Vagina (tissue), 2 donors: ENCODE measurements at regions not wholly inside any gene's neighbourhood (a gene's known extent, or its start where the extent isn't known, plus 50 kb on each side); places are given as distances from the start of the nearest gene placed in this dataset.

Source experiments
- DNase-seq, 2 donors: peaks; one replicate each; pipeline ENCODE4 v3.0.0-alpha.2; 2017; ENCODE audit errors: extremely low spot score in 2 of 2
- H3K27ac ChIP-seq: fragments of 200-600 bp; sonication (generic); one replicate; pipeline ENCODE4 v1.5.1; 2019
- H3K27me3 ChIP-seq: fragments of 200-600 bp; sonication (generic); one replicate; pipeline ENCODE4 v1.5.1; 2019
- H3K36me3 ChIP-seq, 2 donors: fragments of 200-600 bp; sonication (generic); one replicate each; pipeline ENCODE4 v1.5.1; 2017 to 2019
- H3K4me1 ChIP-seq: fragments of 200-600 bp; sonication (generic); one replicate; pipeline ENCODE4 v1.5.1; 2019
- H3K4me3 ChIP-seq, 2 donors: fragments of 200-600 bp; sonication (generic); 1 replicate in 1 of 2; 2 replicates in 1 of 2; pipeline ENCODE4 v1.5.1; 2016 to 2019
- H3K9me3 ChIP-seq: fragments of 200-600 bp; sonication (generic); one replicate; pipeline ENCODE4 v1.5.1; 2019
- POLR2A ChIP-seq, 2 donors: fragments of 450-650 bp; IDR thresholded peaks; one replicate each; pipeline ENCODE4 v1.6.1; 2017; ENCODE audit warnings: antibody characterized with exemption in 2 of 2, mild to moderate bottlenecking in 2 of 2, moderate library complexity in 2 of 2
- POLR2AphosphoS5 ChIP-seq, 2 donors: sonication (generic); formaldehyde crosslinking; IDR thresholded peaks; one replicate each; pipeline ENCODE4 v1.9.0; 2017; ENCODE audit warnings: antibody characterized with exemption in 2 of 2, mild to moderate bottlenecking in 2 of 2, low read depth in 1 of 2; ENCODE audit not compliant: insufficient read depth in 1 of 2
- intact Hi-C: fragments of 100-400 bp; cut with DNase I; formaldehyde crosslinking; loops from one replicate; pipeline ENCODE4 v1.15.1; 2023
- TF ChIP-seq, protein P1 (sequence below), 3 experiments: fragments of 450-650 bp in 2 of 3; fragments of 200-600 bp in 1 of 3; sonication (generic) in 1 of 3; IDR thresholded peaks; one replicate each; pipeline ENCODE4 v1.5.1; 2017 to 2019; ENCODE audit warnings: antibody characterized with exemption in 3 of 3, mild to moderate bottlenecking in 2 of 3, moderate library complexity in 2 of 3

- Histone ChIP-seq H3K4me3 (no peak overlapping the region), H3K9me3 (no peaks in the 10 kb centered on the region), H3K27me3 (no peaks in the 10 kb centered on the region), H3K36me3 (no peaks in the 10 kb centered on the region), H3K4me1 (no peaks in the 10 kb centered on the region), H3K27ac (no peak overlapping the region)
- no peak for DNase-seq
- TF ChIP-seq POLR2AphosphoS5 (IDR thresholded peaks at IDR 0.05; ENCODE audit: insufficient read depth in 1 of 2, low read depth in 1 of 2) = no peak
- TF ChIP-seq POLR2A (IDR thresholded peaks at IDR 0.05) = no peak
- TF ChIP-seq, protein P1, sequence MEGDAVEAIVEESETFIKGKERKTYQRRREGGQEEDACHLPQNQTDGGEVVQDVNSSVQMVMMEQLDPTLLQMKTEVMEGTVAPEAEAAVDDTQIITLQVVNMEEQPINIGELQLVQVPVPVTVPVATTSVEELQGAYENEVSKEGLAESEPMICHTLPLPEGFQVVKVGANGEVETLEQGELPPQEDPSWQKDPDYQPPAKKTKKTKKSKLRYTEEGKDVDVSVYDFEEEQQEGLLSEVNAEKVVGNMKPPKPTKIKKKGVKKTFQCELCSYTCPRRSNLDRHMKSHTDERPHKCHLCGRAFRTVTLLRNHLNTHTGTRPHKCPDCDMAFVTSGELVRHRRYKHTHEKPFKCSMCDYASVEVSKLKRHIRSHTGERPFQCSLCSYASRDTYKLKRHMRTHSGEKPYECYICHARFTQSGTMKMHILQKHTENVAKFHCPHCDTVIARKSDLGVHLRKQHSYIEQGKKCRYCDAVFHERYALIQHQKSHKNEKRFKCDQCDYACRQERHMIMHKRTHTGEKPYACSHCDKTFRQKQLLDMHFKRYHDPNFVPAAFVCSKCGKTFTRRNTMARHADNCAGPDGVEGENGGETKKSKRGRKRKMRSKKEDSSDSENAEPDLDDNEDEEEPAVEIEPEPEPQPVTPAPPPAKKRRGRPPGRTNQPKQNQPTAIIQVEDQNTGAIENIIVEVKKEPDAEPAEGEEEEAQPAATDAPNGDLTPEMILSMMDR (IDR thresholded peaks at IDR 0.05) = no peak
- intact Hi-C loops = no loop called here
Measured at GRCh38 chr9:18154661-18155060, 319.3 kb upstream of the ADAMTSL1 start.

DNA sequence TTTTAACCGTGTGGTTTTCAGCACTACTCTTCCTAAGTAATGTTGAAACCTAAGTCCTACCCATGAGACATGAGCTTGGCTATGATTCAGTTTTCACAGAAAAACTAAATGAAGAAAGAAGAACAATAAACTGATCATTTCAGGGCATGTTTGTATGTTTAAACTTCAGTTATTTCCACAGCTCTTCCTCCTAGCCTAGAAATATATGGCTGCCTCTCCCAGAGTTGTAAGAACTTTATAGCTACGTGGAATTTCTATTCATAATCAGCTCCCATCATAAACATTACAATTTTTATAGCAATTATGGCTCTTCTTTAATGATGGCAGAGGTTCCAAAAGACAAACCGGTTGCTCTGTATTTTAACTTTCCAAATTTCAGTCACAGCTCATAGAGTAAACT lies 314.7 kb upstream of the ADAMTSL1 start:
- DNase-seq = no peak
- Histone ChIP-seq H3K4me3 (no peak overlapping the region), H3K36me3 (no peaks in the 10 kb centered on the region), H3K4me1 (no peaks in the 10 kb centered on the region), H3K27me3 (no peaks in the 10 kb centered on the region), H3K9me3 (no peaks in the 10 kb centered on the region), H3K27ac (no peak overlapping the region)
- intact Hi-C loops = no loop called here
- TF ChIP-seq, protein P1 (IDR thresholded peaks at IDR 0.05) = no peak
- TF ChIP-seq POLR2A (IDR thresholded peaks at IDR 0.05) (no peak), POLR2AphosphoS5 (IDR thresholded peaks at IDR 0.05; ENCODE audit: insufficient read depth in 1 of 2, low read depth in 1 of 2) (no peak)

DNA sequence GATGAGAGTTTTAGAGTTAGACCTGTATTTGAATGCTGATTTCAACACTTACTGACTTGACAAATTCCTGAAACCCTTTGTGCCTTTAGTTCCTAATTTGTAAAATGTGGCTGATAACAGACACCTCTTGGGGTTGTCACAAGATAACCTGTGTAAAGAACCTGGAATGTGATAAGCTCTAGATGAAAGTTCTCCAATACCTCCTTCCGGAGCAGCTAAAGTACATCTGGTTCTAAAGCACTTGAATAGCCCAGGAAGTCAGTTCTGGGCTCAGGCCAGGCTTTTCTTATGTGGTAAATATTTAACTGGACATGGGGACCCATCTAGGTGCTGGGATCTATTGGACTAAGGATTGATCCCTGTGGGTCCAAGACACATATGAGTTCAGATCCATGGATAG lies 310.8 kb upstream of the ADAMTSL1 start:
- Histone ChIP-seq H3K27me3 (no peaks in the 10 kb centered on the region), H3K4me3 (no peak overlapping the region), H3K9me3 (no peaks in the 10 kb centered on the region), H3K36me3 (no peaks in the 10 kb centered on the region), H3K27ac (no peak overlapping the region), H3K4me1 (no peaks in the 10 kb centered on the region)
- no peak for DNase-seq
- TF ChIP-seq POLR2AphosphoS5 (IDR thresholded peaks at IDR 0.05; ENCODE audit: insufficient read depth in 1 of 2, low read depth in 1 of 2) (no peak), POLR2A (IDR thresholded peaks at IDR 0.05) (no peak)
- TF ChIP-seq, protein P1 (IDR thresholded peaks at IDR 0.05) = no peak
- intact Hi-C loops = no loop called here

GRCh38 chr9:18167733-18168132 lies 306.2 kb upstream of the ADAMTSL1 start:
- TF ChIP-seq, protein P1 (IDR thresholded peaks at IDR 0.05) = no peak
- no peak for TF ChIP-seq POLR2AphosphoS5 (IDR thresholded peaks at IDR 0.05; ENCODE audit: insufficient read depth in 1 of 2, low read depth in 1 of 2)
- TF ChIP-seq POLR2A (IDR thresholded peaks at IDR 0.05) = no peak
- intact Hi-C loops = no loop called here
- H3K27ac ChIP-seq = no peak overlapping the region
- H3K36me3 ChIP-seq = no peaks in the 10 kb centered on the region
- no peaks in the 10 kb centered on the region for H3K27me3 ChIP-seq
- no peak overlapping the region for H3K4me3 ChIP-seq
- no peak for DNase-seq
- no peaks in the 10 kb centered on the region for H3K4me1 ChIP-seq
- H3K9me3 ChIP-seq = no peaks in the 10 kb centered on the region

- no peak for TF ChIP-seq POLR2AphosphoS5 (IDR thresholded peaks at IDR 0.05; ENCODE audit: insufficient read depth in 1 of 2, low read depth in 1 of 2)
- TF ChIP-seq POLR2A (IDR thresholded peaks at IDR 0.05) = no peak
- TF ChIP-seq, protein P1 (IDR thresholded peaks at IDR 0.05) = no peak
- Histone ChIP-seq H3K4me1 (no peaks in the 10 kb centered on the region), H3K27ac (no peak overlapping the region), H3K27me3 (no peaks in the 10 kb centered on the region), H3K36me3 (no peaks in the 10 kb centered on the region), H3K9me3 (no peaks in the 10 kb centered on the region), H3K4me3 (no peak overlapping the region)
- intact Hi-C loops = no loop called here
- DNase-seq = no peak
Measured at GRCh38 chr9:18173923-18174322, 300.0 kb upstream of the ADAMTSL1 start.
